MV-4-11 (cell line): ENCODE measurements at regions not wholly inside any gene's neighbourhood (a gene's known extent, or its start where the extent isn't known, plus 50 kb on each side); places are given as distances from the start of the nearest gene placed in this dataset.
"Not testable (repeated sequence)": the region's sequence is repeated elsewhere in the genome, so short reads cannot be mapped to it uniquely, and the experiment has no call there.

Experiments
- DNase-seq: peaks from one replicate; lab custom pipeline; 2025; lab: John Stamatoyannopoulos, UW

DNA sequence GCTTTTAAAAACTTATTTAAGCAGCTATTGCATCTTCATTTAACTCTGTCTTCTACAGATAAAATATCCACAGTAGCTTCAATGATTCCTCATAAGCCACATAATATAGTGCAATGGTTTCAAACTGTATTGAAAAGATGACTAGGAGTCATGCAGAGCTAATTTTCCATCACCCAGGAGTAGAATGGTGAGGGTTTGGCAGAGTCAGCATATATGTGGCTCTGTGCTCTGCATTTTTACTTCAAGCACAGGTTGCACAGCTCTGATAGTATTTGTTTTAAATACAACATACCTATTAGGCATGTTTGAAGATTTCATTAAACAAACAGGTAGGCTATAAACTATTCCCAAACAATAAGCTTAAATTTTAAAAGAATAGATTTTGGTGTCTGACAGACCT, 731.9 kb upstream of the VRK2 start:
- no peak for DNase-seq

DNA sequence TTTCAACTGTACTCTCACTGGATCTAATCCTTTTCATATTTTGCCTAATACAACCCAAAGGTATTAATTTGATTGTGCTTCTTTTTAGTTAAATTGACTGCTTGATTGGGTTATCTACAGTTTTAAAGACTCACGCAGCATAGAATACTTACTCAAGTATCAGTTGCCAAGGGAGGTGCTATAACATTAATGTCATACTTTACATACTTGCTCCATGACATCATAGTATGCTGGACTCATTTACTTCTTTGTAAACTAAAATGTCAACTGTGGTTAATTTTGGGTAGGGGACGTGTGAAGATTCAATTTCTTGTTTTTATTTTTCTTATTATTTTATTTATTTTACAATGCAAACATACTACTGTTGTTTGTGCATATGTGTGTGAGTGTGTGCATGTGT, 716.2 kb upstream of the VRK2 start:
- DNase-seq: no peak

- DNase-seq: no peak
These were observed 713.4 kb upstream of the VRK2 start for GRCh38 chr2:57333221-57333620.

- no peak for DNase-seq
These were observed 703.1 kb upstream of the VRK2 start for GRCh38 chr2:57343391-57344006.

- no peak for DNase-seq
These were observed 678.4 kb upstream of the VRK2 start for GRCh38 chr2:57368190-57368589.

- no peak for DNase-seq
These were observed 675.6 kb upstream of the VRK2 start for GRCh38 chr2:57370882-57371585.

DNA sequence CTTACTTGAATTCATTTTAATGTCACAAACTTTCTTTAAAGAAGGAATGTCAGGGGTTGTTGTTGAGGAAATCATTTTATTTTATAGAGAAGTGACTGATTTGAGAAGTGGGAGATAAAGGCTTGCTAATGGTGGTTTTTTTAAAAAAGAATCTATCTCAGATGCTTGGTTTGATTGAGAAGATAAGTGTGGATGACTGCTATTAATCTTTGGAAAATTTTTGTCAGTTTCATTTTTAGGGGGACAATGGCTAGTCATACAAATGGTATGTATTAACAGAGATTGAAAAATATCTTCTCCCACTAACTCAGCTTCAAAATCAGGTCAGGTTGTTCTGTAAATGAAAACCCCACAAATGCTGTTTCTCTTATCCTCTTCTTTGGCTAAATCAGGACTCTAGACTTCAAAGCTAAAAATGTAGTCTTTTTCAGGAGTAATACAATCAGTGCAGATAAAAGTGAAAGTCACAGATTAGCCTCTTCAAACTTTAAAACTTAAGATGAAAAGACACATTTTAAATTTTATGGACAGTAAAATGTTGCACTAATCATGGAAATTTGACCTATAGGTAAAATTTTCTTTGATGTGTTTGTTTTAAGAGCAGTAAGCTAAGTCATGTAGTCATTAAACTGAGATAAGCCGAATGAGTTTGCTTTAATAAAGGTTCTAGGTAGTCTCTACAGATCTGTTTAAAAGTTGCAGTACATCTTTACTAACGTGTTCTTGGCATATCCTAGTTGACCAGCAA, 674.2 kb upstream of the VRK2 start:
- DNase-seq: no peak

- DNase-seq: peak; percentile 11
These were observed 673.1 kb upstream of the VRK2 start for GRCh38 chr2:57373530-57373929.

- DNase-seq: peak; percentile 38
These were observed 669.6 kb upstream of the VRK2 start for GRCh38 chr2:57376985-57377384.

- DNase-seq: no peak
These were observed 660.3 kb upstream of the VRK2 start for GRCh38 chr2:57386305-57386704.

GRCh38 chr2:57396355-57397098, 650.1 kb upstream of the VRK2 start:
- DNase-seq: peak; percentile 70

DNA sequence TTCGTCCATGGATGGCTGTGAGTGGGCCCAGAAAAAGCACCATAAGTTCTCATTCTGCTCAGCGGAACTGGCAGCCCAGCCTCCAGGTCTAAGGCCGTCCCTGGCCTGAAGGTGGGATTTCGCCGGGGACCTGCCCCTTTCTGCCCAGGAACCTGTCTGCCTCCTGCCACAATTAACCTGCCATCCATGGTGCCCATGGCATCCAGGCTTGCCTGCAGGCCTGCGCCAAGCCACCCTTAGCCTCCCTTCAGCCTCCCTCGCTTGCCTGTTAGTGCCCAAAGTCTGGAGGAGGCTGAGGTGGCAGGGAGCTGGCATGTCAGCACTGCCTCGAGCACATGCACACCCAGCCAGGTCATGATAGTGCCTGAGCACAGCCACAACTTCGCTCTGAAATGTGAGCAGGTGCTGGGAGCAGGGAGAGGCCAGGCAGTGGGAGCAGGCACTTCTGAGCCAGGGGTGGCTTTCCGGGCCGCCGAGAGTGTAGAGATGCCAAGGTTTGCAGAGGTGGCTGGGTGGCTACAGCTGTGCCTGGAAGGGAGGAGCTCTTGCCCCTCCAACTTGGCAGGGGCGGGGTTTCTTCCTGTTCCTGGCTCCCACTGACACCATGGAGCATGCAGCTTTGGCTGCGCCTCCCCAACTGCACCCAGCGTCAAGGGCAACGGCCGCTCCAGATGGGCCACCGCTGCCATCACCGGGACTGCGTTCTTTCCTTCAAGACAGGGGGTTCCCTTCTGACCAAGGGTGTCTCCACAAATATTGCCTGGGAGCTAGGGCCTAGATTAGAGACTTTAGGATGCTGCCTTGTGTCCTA, 648.9 kb upstream of the VRK2 start:
- no peak for DNase-seq

GRCh38 chr2:57399057-57399456, 647.5 kb upstream of the VRK2 start:
- no peak for DNase-seq

DNA sequence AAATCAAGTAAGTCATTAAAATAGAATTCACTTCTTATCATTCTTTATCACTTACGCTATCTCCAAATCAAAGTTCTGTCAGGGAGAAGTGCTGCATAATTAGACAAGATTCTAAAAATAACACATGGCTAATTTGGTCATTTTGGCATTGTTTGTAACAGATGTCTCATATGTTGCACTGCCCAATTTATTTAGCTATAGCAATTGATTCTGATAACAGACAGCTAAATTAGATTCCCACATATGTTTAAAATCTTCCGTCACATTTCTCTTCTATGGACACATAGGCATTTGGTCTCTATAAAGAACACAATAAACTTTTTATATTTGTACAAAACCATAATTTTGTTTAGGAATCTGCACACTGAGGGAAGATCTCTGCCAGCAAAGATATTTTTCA, 644.5 kb upstream of the VRK2 start:
- no peak for DNase-seq

- DNase-seq: no peak
These were observed 643.9 kb upstream of the VRK2 start for GRCh38 chr2:57402755-57403154.

DNA sequence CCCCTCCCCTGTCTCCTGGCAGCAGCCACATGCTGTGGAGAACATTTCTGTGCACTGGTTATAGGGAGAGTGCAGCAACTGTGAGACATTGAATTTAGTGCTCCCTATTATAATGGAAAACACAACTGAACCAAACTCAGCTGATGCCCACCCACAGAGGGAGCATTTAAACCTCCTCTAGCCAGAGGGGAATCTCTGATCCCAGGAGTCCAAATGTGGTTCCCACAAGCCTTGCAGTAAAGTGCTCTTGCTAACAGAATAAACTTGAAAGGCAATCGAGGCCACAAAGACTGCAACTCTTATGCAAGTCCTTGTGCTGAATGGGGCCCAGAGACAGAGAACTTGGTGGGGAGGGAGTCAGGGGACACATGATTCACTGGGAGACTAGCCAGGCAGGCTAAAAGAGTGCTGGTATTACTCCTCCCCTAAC, 638.8 kb upstream of the VRK2 start:
- DNase-seq: peak; percentile 79

GRCh38 chr2:57408587-57408986, 638.0 kb upstream of the VRK2 start:
- DNase-seq: peak; percentile 93

- no peak for DNase-seq
These were observed 629.6 kb upstream of the VRK2 start for GRCh38 chr2:57417007-57417406.

- not testable (repeated sequence) for DNase-seq
These were observed 627.7 kb upstream of the VRK2 start for GRCh38 chr2:57418859-57419346.

DNA sequence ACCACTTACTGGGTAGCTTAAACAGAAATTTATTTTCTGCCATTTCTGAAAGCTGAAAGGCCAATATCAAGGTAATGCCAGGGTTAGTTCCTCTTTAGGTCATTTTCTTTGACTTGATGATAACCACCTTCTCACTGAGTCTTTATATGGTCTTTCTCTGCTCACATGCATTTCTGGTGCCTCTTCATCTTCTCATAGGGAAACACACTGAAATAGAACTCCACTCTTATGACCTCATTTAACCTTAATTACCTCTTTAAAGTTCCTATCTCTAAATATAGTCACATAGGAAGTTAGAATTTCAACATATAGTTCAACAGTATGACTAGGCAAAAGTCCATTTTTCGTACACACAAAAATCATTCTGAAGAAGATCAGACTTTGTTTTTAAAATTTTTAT, 616.8 kb upstream of the VRK2 start:
- peak; percentile 87 for DNase-seq

DNA sequence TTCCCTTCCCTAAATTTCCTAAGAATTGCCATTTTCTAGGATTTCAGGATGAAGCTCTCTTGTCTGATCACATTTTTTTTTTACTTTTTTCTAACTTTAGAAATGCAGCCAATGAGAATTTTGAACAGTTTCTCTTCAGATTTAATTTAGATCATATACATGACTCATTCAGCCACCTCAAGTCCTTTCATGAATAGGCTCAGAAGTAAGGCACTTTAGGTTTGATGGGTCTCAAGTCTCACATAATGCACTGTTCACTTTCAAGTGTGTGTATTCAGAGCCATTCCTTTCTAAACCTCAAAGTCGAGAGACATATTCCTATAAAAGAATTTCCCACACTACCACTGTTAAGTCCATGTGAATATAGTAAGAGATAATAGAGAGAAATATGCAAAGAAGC, 614.1 kb upstream of the VRK2 start:
- no peak for DNase-seq
